HEK293T (cell line): ENCODE measurements at regions not wholly inside any gene's neighbourhood (a gene's known extent, or its start where the extent isn't known, plus 50 kb on each side); places are given as distances from the start of the nearest gene placed in this dataset.
"Not testable (repeated sequence)": the region's sequence is repeated elsewhere in the genome, so short reads cannot be mapped to it uniquely, and the experiment has no call there.

Source experiments
- ARNT ChIP-seq: fragments of 450-650 bp; IDR thresholded peaks from 2 replicates; pipeline ENCODE4 v1.6.1; 2017; ENCODE audit warnings: mild to moderate bottlenecking
- BHLHE40 ChIP-seq: fragments of 450-650 bp; IDR thresholded peaks from 2 replicates; pipeline ENCODE4 v1.6.1; 2016; ENCODE audit warnings: mild to moderate bottlenecking, moderate library complexity, borderline replicate concordance
- FOXM1 ChIP-seq: fragments of 450-650 bp; IDR thresholded peaks from 2 replicates; pipeline ENCODE4 v1.6.1; 2017; ENCODE audit warnings: mild to moderate bottlenecking, borderline replicate concordance
- SP1 ChIP-seq: fragments of 450-650 bp; IDR thresholded peaks from 2 replicates; pipeline ENCODE4 v1.6.1; 2017
- SUZ12 ChIP-seq: fragments of 450-650 bp; IDR thresholded peaks from 2 replicates; pipeline ENCODE4 v1.6.1; 2016; ENCODE audit warnings: mild to moderate bottlenecking
- TARDBP ChIP-seq: fragments of 450-650 bp; IDR thresholded peaks from 2 replicates; pipeline ENCODE4 v1.6.1; 2016
- TF ChIP-seq, protein P1 (sequence below): fragments of 450-650 bp; IDR thresholded peaks from 2 replicates; pipeline ENCODE4 v1.6.1; 2016

- not testable (repeated sequence) for TF ChIP-seq BHLHE40, TARDBP, SUZ12, SP1, ARNT, FOXM1
- TF ChIP-seq, protein P1, sequence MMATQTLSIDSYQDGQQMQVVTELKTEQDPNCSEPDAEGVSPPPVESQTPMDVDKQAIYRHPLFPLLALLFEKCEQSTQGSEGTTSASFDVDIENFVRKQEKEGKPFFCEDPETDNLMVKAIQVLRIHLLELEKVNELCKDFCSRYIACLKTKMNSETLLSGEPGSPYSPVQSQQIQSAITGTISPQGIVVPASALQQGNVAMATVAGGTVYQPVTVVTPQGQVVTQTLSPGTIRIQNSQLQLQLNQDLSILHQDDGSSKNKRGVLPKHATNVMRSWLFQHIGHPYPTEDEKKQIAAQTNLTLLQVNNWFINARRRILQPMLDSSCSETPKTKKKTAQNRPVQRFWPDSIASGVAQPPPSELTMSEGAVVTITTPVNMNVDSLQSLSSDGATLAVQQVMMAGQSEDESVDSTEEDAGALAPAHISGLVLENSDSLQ, result not testable (repeated sequence)
Measured at GRCh38 chr5:29127524-29128156, 2065.8 kb upstream of the CDH6 start.
